ENCODE measurements at regions not wholly inside any gene's neighbourhood (a gene's known extent, or its start where the extent isn't known, plus 50 kb on each side); places are given as distances from the start of the nearest gene placed in this dataset.
A peak's percentile ranks its signal among the peaks of the same experiment; 100 is the strongest.

- DNase-seq: no peak
- Histone ChIP-seq H3K4me1 (peaks cover 0 to 6% (median 0%) of the 10 kb centered on the region in 4 donors), H3K4me3 (no peak overlapping the region), H3K27me3 (no peaks in the 10 kb centered on the region), H3K36me3 (no peaks in the 10 kb centered on the region), H3K9me3 (no peaks in the 10 kb centered on the region), H3K27ac (no peak overlapping the region)
- intact Hi-C loops (cut with DNase I; ENCODE audit: low total_unique reads): no loop called here
- TF ChIP-seq EP300 (IDR thresholded peaks at IDR 0.05): no peak
- no peak for TF ChIP-seq POLR2AphosphoS5 (IDR thresholded peaks at IDR 0.05)
- no peak for TF ChIP-seq POLR2A (IDR thresholded peaks at IDR 0.05)
- no peak for TF ChIP-seq CTCF (IDR thresholded peaks at IDR 0.05)
- 64 to 83% (median 74%) methylated on average over 4 of the region's 4 CpGs for WGBS, 5 donors
Measured at GRCh38 chr13:106794117-106794516, 226.2 kb upstream of the ARGLU1 start.

GRCh38 chr13:106789911-106790310 lies 222.0 kb upstream of the ARGLU1 start:
- no peak for TF ChIP-seq EP300 (IDR thresholded peaks at IDR 0.05)
- Histone ChIP-seq H3K4me3 (no peak overlapping the region), H3K36me3 (no peaks in the 10 kb centered on the region), H3K9me3 (no peaks in the 10 kb centered on the region), H3K27ac (no peak overlapping the region), H3K27me3 (no peaks in the 10 kb centered on the region), H3K4me1 (no peaks in the 10 kb centered on the region)
- DNase-seq: no peak
- intact Hi-C loops (cut with DNase I; ENCODE audit: low total_unique reads): no loop called here

- WGBS, 5 donors: 33 to 70% (median 61%) methylated on average over 5 of the region's 5 CpGs
- Histone ChIP-seq H3K27me3 (no peaks in the 10 kb centered on the region), H3K9me3 (no peaks in the 10 kb centered on the region), H3K4me3 (no peak overlapping the region), H3K4me1 (no peaks in the 10 kb centered on the region), H3K36me3 (no peaks in the 10 kb centered on the region), H3K27ac (no peak overlapping the region)
- TF ChIP-seq POLR2A (IDR thresholded peaks at IDR 0.05) (no peak), EP300 (IDR thresholded peaks at IDR 0.05) (no peak), CTCF (IDR thresholded peaks at IDR 0.05) (no peak), POLR2AphosphoS5 (IDR thresholded peaks at IDR 0.05) (no peak)
- intact Hi-C loops (cut with DNase I; ENCODE audit: low total_unique reads): no loop called here
- DNase-seq: no peak
Measured at GRCh38 chr13:106786006-106786563, 218.1 kb upstream of the ARGLU1 start.

GRCh38 chr13:106774621-106775020 lies 206.7 kb upstream of the ARGLU1 start:
- Histone ChIP-seq H3K36me3 (no peaks in the 10 kb centered on the region), H3K4me1 (no peaks in the 10 kb centered on the region), H3K4me3 (no peak overlapping the region), H3K27ac (no peak overlapping the region), H3K9me3 (no peaks in the 10 kb centered on the region), H3K27me3 (no peaks in the 10 kb centered on the region)
- intact Hi-C loops (cut with DNase I; ENCODE audit: low total_unique reads): no loop called here
- TF ChIP-seq CTCF (IDR thresholded peaks at IDR 0.05): no peak
- TF ChIP-seq EP300 (IDR thresholded peaks at IDR 0.05): no peak
- TF ChIP-seq POLR2AphosphoS5 (IDR thresholded peaks at IDR 0.05): no peak
- no peak for TF ChIP-seq POLR2A (IDR thresholded peaks at IDR 0.05)
- WGBS, 5 donors: 93 to 100% (median 97%) methylated on average over 1 of the region's 1 CpG
- DNase-seq: no peak

GRCh38 chr13:106772006-106772601 lies 204.2 kb upstream of the ARGLU1 start:
- Histone ChIP-seq H3K36me3 (no peaks in the 10 kb centered on the region), H3K4me1 (no peaks in the 10 kb centered on the region)
- 52 to 61% (median 60%) methylated on average over 6 of the region's 6 CpGs for WGBS, 5 donors

More at GRCh38 chr13:106772006-106772601, 204.2 kb upstream of the ARGLU1 start:
- no peaks in the 10 kb centered on the region for H3K27me3 ChIP-seq
- peak in 1 of 2 donors; percentile 42 for DNase-seq
- peaks cover 0 to 14% (median 8%) of the 10 kb centered on the region in 4 donors for H3K9me3 ChIP-seq
- H3K27ac ChIP-seq: no peak overlapping the region
- TF ChIP-seq CTCF (IDR thresholded peaks at IDR 0.05) (no peak), POLR2A (IDR thresholded peaks at IDR 0.05) (no peak), POLR2AphosphoS5 (IDR thresholded peaks at IDR 0.05) (no peak), EP300 (IDR thresholded peaks at IDR 0.05) (no peak)
- intact Hi-C loops (cut with DNase I; ENCODE audit: low total_unique reads): no loop called here
- H3K4me3 ChIP-seq: no peak overlapping the region
